NCI-H2227 treated with DMSO at 0.1 percent for 48 hours (cell line): ENCODE measurements at regions not wholly inside any gene's neighbourhood (a gene's known extent, or its start where the extent isn't known, plus 50 kb on each side); places are given as distances from the start of the nearest gene placed in this dataset.

Source experiments
- DNase-seq: peaks from one replicate; lab custom pipeline; 2025; lab: John Stamatoyannopoulos, UW

DNA sequence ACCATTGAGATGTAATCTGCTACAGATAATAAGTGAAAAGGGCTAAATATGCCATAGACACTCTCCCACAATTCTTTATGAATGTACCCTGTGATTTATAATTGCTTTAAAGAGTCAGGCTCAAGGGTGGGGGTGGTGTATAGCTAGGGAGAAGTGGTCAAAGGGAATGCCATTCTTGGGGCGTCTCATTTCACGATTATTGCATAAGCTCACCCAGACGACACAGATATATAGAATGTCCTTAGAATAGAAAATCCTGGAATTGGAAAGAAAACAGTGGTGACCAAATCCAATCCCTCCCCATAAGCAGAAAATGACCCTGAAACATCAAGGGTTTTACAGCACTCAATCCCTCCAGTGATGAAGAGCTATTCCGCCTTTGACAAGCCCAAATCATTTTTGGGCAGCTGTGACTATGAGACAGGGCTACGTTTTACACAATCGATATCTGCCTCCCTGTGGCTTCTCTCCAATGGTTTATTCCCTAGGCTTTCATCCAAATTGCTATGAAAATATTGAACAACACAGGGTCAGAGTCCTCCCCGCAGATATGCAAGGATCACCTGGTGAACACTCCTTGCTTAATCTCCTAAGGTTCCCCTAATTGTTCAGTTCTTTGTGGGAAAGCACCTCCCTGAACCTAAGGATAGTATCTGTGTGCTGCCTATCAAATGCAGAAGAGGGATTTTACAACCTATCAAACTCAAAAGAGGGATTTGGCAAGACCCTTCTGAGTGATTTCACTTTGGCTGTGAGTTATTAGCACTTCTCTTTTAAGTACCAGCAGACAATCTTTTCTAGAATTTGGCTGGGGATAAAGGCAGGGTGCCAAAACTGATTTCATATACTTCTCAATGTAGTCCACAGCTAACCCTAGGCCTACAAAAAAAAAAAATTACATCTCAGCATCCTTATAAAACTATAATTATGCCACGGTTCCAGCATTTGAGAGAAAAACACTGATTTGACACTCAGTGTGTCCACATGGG is 144.9 kb upstream of the CDH6 start:
- no peak for DNase-seq

DNA sequence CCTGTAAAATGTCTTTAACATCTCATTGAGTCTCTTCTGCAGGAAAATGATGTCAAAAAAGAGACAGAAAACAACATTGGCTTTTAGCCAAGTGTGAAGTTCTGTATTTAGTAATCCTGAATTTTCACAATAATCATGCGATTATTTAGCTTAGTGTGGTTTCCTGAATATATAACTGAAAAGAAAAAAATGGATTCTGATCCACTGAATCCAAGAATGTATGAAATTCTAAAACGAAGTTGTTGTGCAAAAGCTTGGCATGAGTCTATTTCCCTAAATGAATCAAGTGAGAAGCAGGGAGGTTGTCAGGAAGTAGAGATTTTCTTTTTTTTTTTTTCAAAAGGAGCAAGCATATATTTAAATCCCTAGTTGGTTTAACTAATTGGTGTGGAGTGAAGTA is 145.9 kb upstream of the CDH6 start:
- DNase-seq: no peak

- DNase-seq: no peak
These were observed 146.5 kb upstream of the CDH6 start for GRCh38 chr5:31047007-31047406.

DNA sequence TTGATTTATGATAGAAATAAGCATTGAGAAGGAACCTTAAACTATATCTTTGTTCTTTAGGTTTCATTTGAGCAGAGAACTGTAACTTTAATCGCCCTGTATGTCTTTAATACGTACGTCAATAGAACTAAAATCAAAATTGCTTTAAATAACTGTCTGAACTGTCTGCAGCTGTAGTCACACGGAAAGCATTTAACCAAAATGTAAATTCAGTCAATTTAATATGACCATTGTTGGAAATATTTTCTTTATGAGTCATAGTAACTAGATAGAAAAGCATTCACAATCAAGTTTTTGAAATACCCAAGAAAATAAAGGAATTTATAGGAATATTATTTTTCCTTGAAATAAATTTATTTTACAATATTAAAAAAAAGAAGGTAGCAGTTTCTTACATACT is 157.1 kb upstream of the CDH6 start:
- DNase-seq: no peak

GRCh38 chr5:31033295-31033694 is 160.2 kb upstream of the CDH6 start:
- no peak for DNase-seq

DNA sequence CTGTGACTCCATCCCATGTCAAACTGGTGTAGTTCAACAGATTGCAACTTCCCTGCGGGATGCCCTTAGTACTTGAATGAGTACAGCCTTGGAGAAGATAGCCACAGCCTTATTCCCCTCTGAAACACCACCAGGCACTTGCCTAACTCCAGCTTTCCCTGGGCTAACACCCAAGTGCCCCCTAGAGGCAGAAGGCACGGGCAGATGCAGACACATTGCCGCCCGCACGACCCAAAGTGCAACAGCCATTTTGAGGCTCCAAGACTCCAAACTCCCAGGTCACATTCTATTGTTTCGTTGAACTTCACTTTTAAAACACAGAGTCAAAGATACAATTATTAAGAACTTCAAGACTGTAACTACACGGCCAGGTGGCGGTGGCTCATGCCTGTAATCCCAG is 163.6 kb upstream of the CDH6 start:
- DNase-seq: no peak

DNA sequence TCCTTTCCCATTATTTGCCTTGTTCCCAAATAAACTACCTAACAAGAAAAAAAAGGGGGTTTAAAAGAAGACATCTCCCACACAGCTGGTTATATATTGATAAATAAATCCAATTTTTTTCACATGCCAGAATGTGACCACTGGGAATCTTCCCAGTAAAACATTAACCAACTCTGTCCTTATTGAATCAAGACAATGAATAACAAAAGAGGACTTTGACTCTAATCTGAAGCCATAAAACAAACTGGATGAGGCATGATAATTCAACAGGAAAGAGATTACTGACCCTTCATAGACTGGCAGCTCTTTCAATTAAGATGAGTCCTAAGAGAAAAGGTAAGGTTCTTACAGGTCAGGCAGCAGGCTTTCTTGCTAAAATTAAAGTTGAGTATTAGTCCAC is 165.8 kb upstream of the CDH6 start:
- DNase-seq: no peak

DNA sequence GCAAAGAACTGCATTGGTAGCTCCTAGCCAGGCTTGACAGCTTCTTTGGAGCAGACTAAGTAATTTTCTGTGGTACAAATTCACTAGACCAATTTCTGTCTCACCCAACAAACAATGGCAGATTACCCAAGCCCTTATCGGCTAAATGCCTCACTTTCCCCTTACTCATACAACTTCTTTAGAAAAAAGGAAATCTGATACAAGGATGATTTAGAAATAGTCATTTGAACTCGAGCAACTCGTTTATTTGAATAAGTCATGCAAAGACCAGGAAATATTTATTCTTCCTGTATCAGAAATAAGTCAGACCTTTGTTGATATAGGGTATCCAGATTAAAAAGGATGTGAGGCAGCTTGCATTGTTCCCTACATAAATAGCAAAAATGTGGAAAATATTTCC is 170.4 kb upstream of the CDH6 start:
- DNase-seq: no peak

- no peak for DNase-seq
These were observed 172.3 kb upstream of the CDH6 start for GRCh38 chr5:31021181-31021624.

GRCh38 chr5:31008231-31008630 is 185.3 kb upstream of the CDH6 start:
- no peak for DNase-seq

DNA sequence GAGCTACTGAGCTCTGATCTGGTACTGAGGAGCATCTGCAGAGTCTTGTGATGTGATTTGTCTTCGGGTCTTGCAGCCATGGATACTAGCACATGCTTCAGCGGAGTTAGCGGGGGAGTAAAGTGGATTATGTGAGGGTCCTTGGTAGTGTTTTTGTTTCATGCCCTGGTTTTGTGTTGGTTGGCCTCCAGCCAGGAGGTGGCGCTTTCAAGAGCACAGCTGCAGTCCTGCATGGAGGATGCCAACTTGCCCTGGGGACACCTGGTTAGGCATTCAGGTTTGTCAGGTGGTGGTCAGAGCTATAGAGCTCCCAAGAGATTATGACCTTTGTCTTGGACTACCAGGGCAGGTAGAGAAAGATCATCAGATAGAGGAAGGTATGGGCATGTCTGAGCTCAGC is 185.8 kb upstream of the CDH6 start:
- DNase-seq: no peak

DNA sequence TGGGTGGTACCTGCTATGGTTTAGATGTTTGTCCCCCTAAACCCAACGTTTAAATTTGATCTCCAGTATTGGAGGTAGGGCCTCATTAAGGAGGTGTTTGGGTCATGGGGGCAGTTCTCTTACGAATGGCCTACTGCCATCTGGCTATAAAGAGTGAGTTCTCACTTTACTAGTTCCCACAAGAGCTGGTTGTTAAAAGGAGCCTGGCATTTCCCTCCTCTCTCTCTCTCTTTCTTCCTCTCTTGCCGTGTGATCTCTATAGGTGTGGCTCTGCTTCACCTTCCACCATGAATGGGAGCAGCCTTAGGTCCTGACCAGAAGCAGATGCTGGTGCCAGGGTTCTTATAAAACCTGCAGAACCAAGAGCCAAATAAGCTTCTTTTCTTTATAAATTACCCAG is 193.2 kb upstream of the CDH6 start:
- no peak for DNase-seq

GRCh38 chr5:30997681-30998080 is 195.8 kb upstream of the CDH6 start:
- DNase-seq: no peak

DNA sequence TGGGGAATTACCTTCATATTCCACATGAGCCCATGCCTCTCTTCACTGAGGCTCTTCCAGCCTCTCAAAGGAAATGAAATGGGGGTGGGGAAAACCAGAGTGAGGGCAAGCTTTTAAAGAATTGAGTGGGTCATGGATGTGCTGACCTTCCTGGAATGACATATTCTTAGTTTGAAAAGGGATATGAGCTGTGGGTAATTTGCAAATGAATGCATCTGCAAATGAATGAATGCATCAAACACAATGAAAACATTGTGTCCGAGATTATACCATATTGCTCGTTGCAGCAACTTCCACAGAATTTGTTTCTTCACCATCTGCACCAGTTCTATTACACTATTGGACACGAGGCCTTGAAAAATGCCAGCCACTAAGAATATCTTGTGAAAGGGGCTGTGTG is 198.6 kb upstream of the CDH6 start:
- no peak for DNase-seq

DNA sequence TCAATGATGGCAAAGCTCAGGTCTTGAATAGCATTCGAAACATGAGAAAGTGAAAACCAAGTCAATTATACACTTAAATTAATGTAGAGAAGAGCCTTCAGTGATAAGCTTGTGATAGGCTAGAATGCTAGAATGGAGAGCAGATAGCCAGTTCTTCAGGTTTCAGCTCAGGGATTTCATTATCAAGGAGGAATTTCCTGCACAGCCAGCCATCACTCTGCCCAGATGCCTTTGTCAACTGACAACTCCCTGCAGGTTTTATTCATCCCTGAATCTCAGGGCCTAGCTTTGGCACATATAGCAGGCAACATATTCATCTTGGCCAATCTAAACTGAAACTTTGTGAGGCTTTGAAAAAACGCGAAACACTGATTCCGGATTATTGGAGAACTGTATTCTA is 199.3 kb upstream of the CDH6 start:
- DNase-seq: no peak

- no peak for DNase-seq
These were observed 202.0 kb upstream of the CDH6 start for GRCh38 chr5:30991462-30991861.

GRCh38 chr5:30981576-30981975 is 211.9 kb upstream of the CDH6 start:
- no peak for DNase-seq

DNA sequence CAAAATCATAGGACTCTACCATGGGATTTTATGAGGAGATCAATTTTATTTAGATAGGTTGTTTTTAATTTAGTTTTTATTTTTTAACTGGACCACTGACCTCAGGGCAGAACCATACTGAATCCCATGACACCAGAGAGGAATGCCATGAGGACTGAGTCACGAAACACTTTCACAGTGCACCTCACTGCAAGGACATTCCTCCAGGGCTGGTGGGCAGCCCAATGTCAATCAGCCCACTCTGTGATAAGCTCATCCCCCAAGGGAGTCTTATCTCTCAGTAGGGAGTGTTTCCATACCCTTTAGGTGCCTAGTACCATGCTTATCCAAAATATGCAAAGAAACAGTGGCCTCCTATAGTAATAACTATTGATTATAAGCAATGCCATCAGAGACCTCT is 224.5 kb upstream of the CDH6 start:
- no peak for DNase-seq

DNA sequence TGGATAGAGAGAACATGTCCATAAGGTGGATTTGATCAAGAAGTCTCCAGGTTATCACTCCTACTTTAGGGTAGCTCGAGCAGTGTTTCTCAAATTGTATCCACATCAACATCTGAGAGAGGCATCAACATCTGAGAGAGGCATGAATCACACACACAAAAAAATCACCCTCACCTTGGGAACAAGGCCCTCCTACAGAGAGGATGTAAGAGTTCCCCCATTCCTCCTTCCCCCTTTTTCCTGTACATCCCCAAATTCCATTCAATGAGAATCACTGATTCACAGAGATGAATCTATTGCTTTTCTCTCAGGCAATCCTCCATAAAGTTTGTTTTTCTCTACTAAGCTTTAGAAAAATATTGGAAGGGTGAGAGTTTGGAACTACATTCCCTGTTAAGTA is 233.4 kb upstream of the CDH6 start:
- no peak for DNase-seq

- DNase-seq: no peak
These were observed 234.2 kb upstream of the CDH6 start for GRCh38 chr5:30959238-30959637.

- DNase-seq: no peak
These were observed 235.9 kb upstream of the CDH6 start for GRCh38 chr5:30957591-30957990.

DNA sequence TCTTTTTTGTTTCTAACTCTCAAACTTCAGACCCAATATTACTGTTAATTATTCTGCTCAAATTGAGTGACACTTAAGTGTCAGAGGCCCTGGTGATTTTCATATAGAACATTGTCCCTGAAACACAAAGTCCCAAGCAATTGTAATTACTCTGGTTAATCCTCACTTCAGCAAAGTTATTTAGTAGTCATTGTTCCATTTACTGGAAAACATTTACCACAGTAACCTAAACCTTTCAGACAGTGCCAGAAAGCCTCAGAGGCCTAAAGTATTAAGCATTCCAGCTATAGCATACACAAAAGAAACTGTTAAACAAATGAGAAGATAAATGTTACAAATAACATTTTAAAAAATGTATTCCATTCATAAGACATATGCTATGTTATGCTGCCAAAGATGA is 237.2 kb upstream of the CDH6 start:
- DNase-seq: no peak

DNA sequence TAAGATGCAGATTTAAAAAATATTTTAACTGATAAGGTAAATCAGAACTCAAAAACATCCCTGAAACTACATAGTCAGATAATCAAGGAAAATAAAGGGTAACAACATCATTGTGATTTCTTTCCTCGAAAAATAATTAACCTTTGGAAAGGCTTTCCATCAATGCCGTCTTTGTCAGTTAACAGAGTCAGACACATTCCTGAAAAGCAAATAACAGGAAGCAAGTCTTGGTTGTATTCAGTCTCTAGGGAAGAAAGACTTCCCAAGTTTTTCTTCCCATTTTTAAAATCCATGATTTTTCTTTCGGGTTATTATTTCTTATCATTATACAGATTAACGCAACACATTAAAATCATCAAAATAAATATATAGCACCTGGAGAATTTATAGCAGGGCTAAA is 256.4 kb upstream of the CDH6 start:
- no peak for DNase-seq

DNA sequence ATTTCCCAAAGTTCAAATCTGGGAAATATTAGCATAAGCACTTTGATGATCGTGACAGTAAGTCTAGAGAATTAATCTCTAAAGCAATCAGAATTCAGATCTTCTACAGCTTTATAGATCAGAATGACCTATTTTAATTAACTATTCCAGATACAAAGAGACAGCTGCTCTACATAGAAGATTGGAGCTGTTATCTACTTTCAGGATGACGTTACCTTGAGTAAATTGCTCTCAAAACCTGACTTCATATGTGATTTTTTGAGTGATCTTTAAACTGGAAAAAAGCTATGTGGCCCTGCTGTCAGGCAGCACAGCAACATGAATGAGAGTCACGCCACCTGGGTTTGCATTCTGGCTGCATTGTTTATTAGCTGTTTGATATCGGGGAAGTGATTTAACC is 259.9 kb upstream of the CDH6 start:
- DNase-seq: no peak
